ENCODE measurements at regions not wholly inside any gene's neighbourhood (a gene's known extent, or its start where the extent isn't known, plus 50 kb on each side); places are given as distances from the start of the nearest gene placed in this dataset.

- H3K4me2 ChIP-seq (ENCODE audit: insufficient read depth, low read length) = no peak overlapping the region
Observed at GRCh38 chr10:105391670-105392351, 750.7 kb downstream of the SORCS3 start.

GRCh38 chr10:105387971-105388370 lies 746.9 kb downstream of the SORCS3 start:
- no peaks in the 10 kb centered on the region for H3K36me3 ChIP-seq (ENCODE audit: insufficient read depth, low read length)
- H3K27me3 ChIP-seq (ENCODE audit: insufficient read depth, low read length) = no peaks in the 10 kb centered on the region
- no peak overlapping the region for H3K27ac ChIP-seq (ENCODE audit: low read depth, low read length)
- H3K9me3 ChIP-seq (ENCODE audit: low read depth, low read length) = no peaks in the 10 kb centered on the region
- TF ChIP-seq CTCF (IDR thresholded peaks at IDR 0.05; ENCODE audit: extremely low read depth, low read depth, low read length) = no peak
- no peaks in the 10 kb centered on the region for H3K79me2 ChIP-seq (ENCODE audit: insufficient read depth, low read length)
- H3K4me1 ChIP-seq (ENCODE audit: insufficient read depth, low read length) = no peaks in the 10 kb centered on the region
- no peak overlapping the region for H3K4me3 ChIP-seq (ENCODE audit: insufficient read depth, low read length)
- no peak overlapping the region for H3K4me2 ChIP-seq (ENCODE audit: insufficient read depth, low read length)
- no peak overlapping the region for H2AFZ ChIP-seq (ENCODE audit: low read length)
- no peaks in the 10 kb centered on the region for H4K20me1 ChIP-seq (ENCODE audit: insufficient read depth, low read length)
- no peak for DNase-seq (ENCODE audit: insufficient read length, low spot score, missing footprints)

More at GRCh38 chr10:105391670-105392351, 750.7 kb downstream of the SORCS3 start:
- no peak for DNase-seq (ENCODE audit: insufficient read length, low spot score, missing footprints)
- Histone ChIP-seq H3K27ac (ENCODE audit: low read depth, low read length) (no peak overlapping the region), H2AFZ (ENCODE audit: low read length) (no peak overlapping the region), H3K9me3 (ENCODE audit: low read depth, low read length) (no peaks in the 10 kb centered on the region), H3K27me3 (ENCODE audit: insufficient read depth, low read length) (no peaks in the 10 kb centered on the region), H4K20me1 (ENCODE audit: insufficient read depth, low read length) (no peaks in the 10 kb centered on the region), H3K4me1 (ENCODE audit: insufficient read depth, low read length) (no peaks in the 10 kb centered on the region), H3K4me3 (ENCODE audit: insufficient read depth, low read length) (no peak overlapping the region), H3K79me2 (ENCODE audit: insufficient read depth, low read length) (no peaks in the 10 kb centered on the region), H3K36me3 (ENCODE audit: insufficient read depth, low read length) (no peaks in the 10 kb centered on the region)
- TF ChIP-seq CTCF (IDR thresholded peaks at IDR 0.05; ENCODE audit: extremely low read depth, low read depth, low read length) = no peak

DNA sequence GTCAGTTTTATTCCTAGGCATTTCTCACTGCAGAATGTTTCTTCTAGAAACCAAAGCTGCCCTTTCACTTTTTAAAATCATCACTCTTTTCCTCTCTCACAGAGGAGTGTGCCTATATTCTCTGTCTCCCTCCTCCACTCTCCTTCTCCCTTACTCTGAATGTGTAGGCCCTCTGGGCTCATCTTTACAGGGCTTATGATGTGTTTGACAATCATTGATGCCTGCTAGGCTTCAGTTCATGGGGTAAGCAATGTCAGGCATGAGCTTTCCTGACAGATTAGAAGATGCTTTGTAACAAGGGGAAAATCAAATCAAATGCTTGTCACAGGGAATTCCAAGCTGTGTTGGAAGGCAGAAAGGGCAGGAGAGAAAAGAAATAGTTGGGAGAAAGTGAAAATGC lies 742.9 kb downstream of the SORCS3 start:
- Histone ChIP-seq H3K27me3 (ENCODE audit: insufficient read depth, low read length) (no peaks in the 10 kb centered on the region), H4K20me1 (ENCODE audit: insufficient read depth, low read length) (no peaks in the 10 kb centered on the region), H3K36me3 (ENCODE audit: insufficient read depth, low read length) (no peaks in the 10 kb centered on the region), H3K79me2 (ENCODE audit: insufficient read depth, low read length) (no peaks in the 10 kb centered on the region), H3K4me2 (ENCODE audit: insufficient read depth, low read length) (no peak overlapping the region), H3K9me3 (ENCODE audit: low read depth, low read length) (no peaks in the 10 kb centered on the region), H3K27ac (ENCODE audit: low read depth, low read length) (no peak overlapping the region), H3K4me3 (ENCODE audit: insufficient read depth, low read length) (no peak overlapping the region), H3K4me1 (ENCODE audit: insufficient read depth, low read length) (no peaks in the 10 kb centered on the region), H2AFZ (ENCODE audit: low read length) (no peak overlapping the region)
- TF ChIP-seq CTCF (IDR thresholded peaks at IDR 0.05; ENCODE audit: extremely low read depth, low read depth, low read length) = no peak
- no peak for DNase-seq (ENCODE audit: insufficient read length, low spot score, missing footprints)

- H3K27ac ChIP-seq (ENCODE audit: low read depth, low read length) = no peak overlapping the region
Observed at GRCh38 chr10:105370692-105371091, 729.6 kb downstream of the SORCS3 start.

More at GRCh38 chr10:105370692-105371091, 729.6 kb downstream of the SORCS3 start:
- TF ChIP-seq CTCF (IDR thresholded peaks at IDR 0.05; ENCODE audit: extremely low read depth, low read depth, low read length) = no peak
- no peak overlapping the region for H3K4me2 ChIP-seq (ENCODE audit: insufficient read depth, low read length)
- H3K27me3 ChIP-seq (ENCODE audit: insufficient read depth, low read length) = no peaks in the 10 kb centered on the region
- no peak for DNase-seq (ENCODE audit: insufficient read length, low spot score, missing footprints)
- H3K4me1 ChIP-seq (ENCODE audit: insufficient read depth, low read length) = no peaks in the 10 kb centered on the region
- no peak overlapping the region for H2AFZ ChIP-seq (ENCODE audit: low read length)
- no peaks in the 10 kb centered on the region for H3K36me3 ChIP-seq (ENCODE audit: insufficient read depth, low read length)
- H4K20me1 ChIP-seq (ENCODE audit: insufficient read depth, low read length) = no peaks in the 10 kb centered on the region
- no peak overlapping the region for H3K4me3 ChIP-seq (ENCODE audit: insufficient read depth, low read length)
- no peaks in the 10 kb centered on the region for H3K79me2 ChIP-seq (ENCODE audit: insufficient read depth, low read length)
- no peaks in the 10 kb centered on the region for H3K9me3 ChIP-seq (ENCODE audit: low read depth, low read length)
